GM23248 (cell line): ENCODE measurements at regions not wholly inside any gene's neighbourhood (a gene's known extent, or its start where the extent isn't known, plus 50 kb on each side); places are given as distances from the start of the nearest gene placed in this dataset.
A peak's percentile ranks its signal among the peaks of the same experiment; 100 is the strongest.

Experiments used
- DNase-seq: peaks from one replicate; pipeline ENCODE4 v3.0.0-alpha.2; 2015
- H2AFZ ChIP-seq: fragments of 200-600 bp; sonication (generic); 2 replicates; pipeline ENCODE4 v1.6.1; 2016; ENCODE audit warnings: antibody characterized with exemption
- H3F3A ChIP-seq: fragments of 200-600 bp; sonication (generic); 2 replicates; pipeline ENCODE4 v1.6.1; 2016; ENCODE audit warnings: mild to moderate bottlenecking, antibody characterized with exemption, mixed run types; ENCODE audit not compliant: insufficient read depth
- H3K27ac ChIP-seq: fragments of 200-600 bp; sonication (generic); 2 replicates; pipeline ENCODE4 v1.5.1; 2016; ENCODE audit warnings: mild to moderate bottlenecking
- H3K27me3 ChIP-seq: fragments of 200-600 bp; sonication (generic); replicated peaks from 2 replicates; pipeline ENCODE4 v1.6.1; 2016; ENCODE audit warnings: mild to moderate bottlenecking; ENCODE audit not compliant: insufficient read depth
- H3K36me3 ChIP-seq: fragments of 200-600 bp; sonication (generic); 2 replicates; pipeline ENCODE4 v1.6.1; 2016; ENCODE audit warnings: low read depth, mild to moderate bottlenecking
- H3K4me1 ChIP-seq: fragments of 200-600 bp; sonication (generic); 2 replicates; pipeline ENCODE4 v1.6.1; 2016; ENCODE audit warnings: mild to moderate bottlenecking; ENCODE audit not compliant: insufficient read depth
- H3K4me2 ChIP-seq: fragments of 200-600 bp; sonication (generic); one replicate; pipeline ENCODE4 v1.6.1; 2016; ENCODE audit warnings: mild to moderate bottlenecking; ENCODE audit not compliant: unreplicated experiment
- H3K4me3 ChIP-seq: fragments of 200-600 bp; sonication (generic); 2 replicates; pipeline ENCODE4 v1.5.1; 2016; ENCODE audit warnings: mild to moderate bottlenecking
- H3K79me2 ChIP-seq: fragments of 200-600 bp; sonication (generic); 2 replicates; pipeline ENCODE4 v1.6.1; 2016; ENCODE audit warnings: mild to moderate bottlenecking; ENCODE audit not compliant: insufficient read depth
- H3K9ac ChIP-seq: fragments of 200-600 bp; sonication (generic); 2 replicates; pipeline ENCODE4 v1.6.1; 2016; ENCODE audit warnings: mild to moderate bottlenecking
- H3K9me2 ChIP-seq: fragments of 200-600 bp; sonication (generic); 2 replicates; pipeline ENCODE4 v1.6.1; 2016; ENCODE audit warnings: mixed run types, mild to moderate bottlenecking, moderate library complexity; ENCODE audit not compliant: insufficient read depth
- H3K9me3 ChIP-seq: fragments of 200-600 bp; sonication (generic); one replicate; pipeline ENCODE4 v1.6.1; 2017; ENCODE audit warnings: low read depth
- H4K20me1 ChIP-seq: fragments of 200-600 bp; sonication (generic); 2 replicates; pipeline ENCODE4 v1.6.0; 2016; ENCODE audit not compliant: insufficient read depth
- EZH2 ChIP-seq: fragments of 200-600 bp; sonication (generic); IDR thresholded peaks from 2 replicates; pipeline ENCODE4 v1.6.1; 2018; ENCODE audit warnings: antibody characterized with exemption, mild to moderate bottlenecking; ENCODE audit not compliant: insufficient read depth, poor library complexity, severe bottlenecking
- EZH2phosphoT487 ChIP-seq: fragments of 200-600 bp; sonication (generic); IDR thresholded peaks from 2 replicates; pipeline ENCODE4 v1.6.1; 2018; ENCODE audit warnings: antibody characterized with exemption, moderate library complexity, mild to moderate bottlenecking, low read depth; ENCODE audit not compliant: insufficient read depth
- WGBS, 2 experiments: methylation state at CpG; one replicate each; pipeline ENCODE4 v1.1.6; 2015 to 2017; ENCODE audit warnings: low lambda C conversion rate in 2 of 2, low coverage in 1 of 2; ENCODE audit errors: missing lambda C conversion rate in 2 of 2; 5-methylcytosine and 5-hydroxymethylcytosine counted together
- in situ Hi-C: fragments of 300-500 bp; cut with MboI; formaldehyde crosslinking; loops from 2 replicates; pipeline ENCODE4 v1.15.0; 2020

DNA sequence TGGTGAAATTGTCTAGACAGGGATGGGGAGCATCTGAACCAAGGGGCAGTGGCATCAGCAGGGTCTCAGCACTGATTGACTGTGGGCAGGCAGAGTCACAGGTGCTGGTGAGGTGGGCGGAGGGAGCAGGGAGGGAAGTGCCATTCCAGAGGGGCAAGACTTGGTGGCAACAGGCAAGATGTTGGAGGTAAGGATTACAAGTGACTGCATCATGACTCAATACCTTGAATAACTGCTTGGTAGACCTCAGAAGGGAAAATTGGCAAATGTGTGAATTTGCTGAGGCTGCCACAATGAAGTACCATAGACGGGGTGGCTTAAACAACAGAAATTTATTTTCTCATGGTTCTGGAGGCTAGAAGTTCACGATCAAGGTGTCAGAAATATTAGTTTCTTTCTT, 419.1 kb downstream of the HS3ST3B1 start:
- Histone ChIP-seq H3K4me3 (no peak overlapping the region), H3K27ac (no peak overlapping the region), H4K20me1 (no peaks in the 10 kb centered on the region), H3K36me3 (no peaks in the 10 kb centered on the region), H3K79me2 (no peaks in the 10 kb centered on the region), H3K27me3 (no peaks in the 10 kb centered on the region), H3K9me2 (no peaks in the 10 kb centered on the region), H3K4me1 (no peaks in the 10 kb centered on the region), H3F3A (no peaks in the 10 kb centered on the region), H3K9me3 (no peaks in the 10 kb centered on the region), H3K9ac (no peak overlapping the region), H2AFZ (no peak overlapping the region), H3K4me2 (no peak overlapping the region)
- in situ Hi-C loops: no loop called here
- 53 to 61% methylated on average over 3 of the region's 3 CpGs for WGBS, 2 experiments
- TF ChIP-seq EZH2 (no peak), EZH2phosphoT487 (no peak)
- no peak for DNase-seq

DNA sequence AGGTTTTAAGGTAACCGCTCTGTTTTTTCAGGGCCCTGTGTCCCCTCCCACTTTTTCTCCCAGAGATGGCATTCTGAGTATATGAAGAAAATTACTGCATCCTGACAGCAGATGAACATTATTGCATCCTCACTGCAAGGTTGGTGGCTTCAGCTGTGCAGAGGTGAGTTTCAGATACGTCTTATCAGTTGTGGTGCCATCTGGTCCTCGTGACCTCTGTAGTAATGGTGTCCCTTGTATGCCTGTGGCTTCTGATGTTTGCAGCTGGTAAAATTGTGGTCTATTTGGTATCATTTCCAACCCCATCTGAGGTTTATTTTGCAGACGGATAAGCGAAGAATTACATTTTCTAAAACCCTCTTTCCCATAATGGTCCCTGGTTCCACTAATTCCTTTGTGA, 417.0 kb downstream of the HS3ST3B1 start:
- Histone ChIP-seq H3K9me2 (no peaks in the 10 kb centered on the region), H3K27me3 (no peaks in the 10 kb centered on the region), H4K20me1 (no peaks in the 10 kb centered on the region), H3K4me1 (peaks cover 2% of the 10 kb centered on the region; the same call in 1 of the 2 replicates), H3K9me3 (no peaks in the 10 kb centered on the region), H3K4me2 (no peak overlapping the region), H3K4me3 (no peak overlapping the region), H3F3A (no peaks in the 10 kb centered on the region), H3K9ac (no peak overlapping the region), H3K27ac (no peak overlapping the region), H3K79me2 (no peaks in the 10 kb centered on the region), H3K36me3 (no peaks in the 10 kb centered on the region), H2AFZ (no peak overlapping the region)
- TF ChIP-seq EZH2 (no peak), EZH2phosphoT487 (no peak)
- DNase-seq: no peak
- in situ Hi-C loops: no loop called here
- WGBS, 2 experiments: 45 to 47% methylated on average over 5 of the region's 5 CpGs

DNA sequence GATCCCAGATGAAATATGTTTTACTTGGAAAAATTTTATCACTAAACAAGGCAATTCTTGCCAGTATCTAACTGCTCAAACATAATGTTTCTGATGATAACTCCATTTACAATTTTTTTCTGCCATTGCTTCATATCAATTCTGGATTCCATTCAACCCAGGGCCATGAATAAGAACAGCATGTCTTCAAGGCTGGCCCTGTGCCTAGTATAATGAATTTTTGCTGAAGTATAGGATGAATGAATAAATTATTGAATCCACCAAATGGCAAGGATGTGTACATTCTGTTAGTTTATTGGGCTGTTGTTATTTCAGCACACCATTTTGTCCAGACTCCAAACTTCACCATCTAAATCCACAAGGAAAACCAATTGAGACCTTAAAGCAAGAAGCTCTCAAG, 414.7 kb downstream of the HS3ST3B1 start:
- TF ChIP-seq EZH2phosphoT487 (no peak), EZH2 (no peak)
- H4K20me1 ChIP-seq: no peaks in the 10 kb centered on the region
- DNase-seq: no peak
- H3K9me3 ChIP-seq: no peaks in the 10 kb centered on the region
- H3K9ac ChIP-seq: no peak overlapping the region
- in situ Hi-C loops: no loop called here
- H3K36me3 ChIP-seq: no peaks in the 10 kb centered on the region
- H3K79me2 ChIP-seq: no peaks in the 10 kb centered on the region
- no peak overlapping the region for H3K4me3 ChIP-seq
- no peaks in the 10 kb centered on the region for H3K27me3 ChIP-seq
- H3K27ac ChIP-seq: no peak overlapping the region
- no peaks in the 10 kb centered on the region for H3F3A ChIP-seq
- H3K4me1 ChIP-seq: peaks cover 8% of the 10 kb centered on the region; the same call in 1 of the 2 replicates
- peaks cover 4% of the 10 kb centered on the region; the same call in 1 of the 2 replicates for H3K9me2 ChIP-seq
- no peak overlapping the region for H2AFZ ChIP-seq
- no peak overlapping the region for H3K4me2 ChIP-seq

DNA sequence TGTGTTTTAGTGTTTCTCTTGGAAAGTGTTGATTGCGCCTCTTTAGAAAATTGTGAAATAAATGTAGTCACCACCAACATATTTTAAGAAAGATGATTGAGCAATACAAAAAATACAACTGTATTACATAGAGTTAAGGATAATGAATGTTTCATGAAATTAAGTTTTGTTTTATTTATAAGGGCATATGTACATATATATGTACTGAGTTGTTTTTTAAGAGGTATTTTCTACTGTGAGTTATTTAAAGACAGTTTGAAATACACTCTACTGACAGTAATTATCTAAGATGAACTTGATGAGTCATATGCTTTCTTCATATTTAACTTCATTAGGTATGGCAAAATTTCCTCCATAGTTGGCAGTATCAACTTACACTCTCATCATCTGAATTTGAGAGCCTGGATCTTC, 411.7 kb downstream of the HS3ST3B1 start:
- TF ChIP-seq EZH2 (no peak), EZH2phosphoT487 (no peak)
- no peaks in the 10 kb centered on the region for H3K79me2 ChIP-seq
- H3K27ac ChIP-seq: no peak overlapping the region
- H3K4me2 ChIP-seq: no peak overlapping the region
- peak; percentile 32 for DNase-seq
- H3K4me3 ChIP-seq: no peak overlapping the region
- no peaks in the 10 kb centered on the region for H3K9me3 ChIP-seq
- no peak overlapping the region for H2AFZ ChIP-seq
- 75 to 90% methylated on average over 1 of the region's 1 CpG for WGBS, 2 experiments
- in situ Hi-C loops: no loop called here
- H3K4me1 ChIP-seq: peaks cover 8% of the 10 kb centered on the region; the same call in 1 of the 2 replicates
- peaks cover 4% of the 10 kb centered on the region; the same call in 1 of the 2 replicates for H3K9me2 ChIP-seq
- no peak overlapping the region for H3K9ac ChIP-seq
- H4K20me1 ChIP-seq: no peaks in the 10 kb centered on the region
- H3F3A ChIP-seq: no peaks in the 10 kb centered on the region
- no peaks in the 10 kb centered on the region for H3K36me3 ChIP-seq
- no peaks in the 10 kb centered on the region for H3K27me3 ChIP-seq

DNA sequence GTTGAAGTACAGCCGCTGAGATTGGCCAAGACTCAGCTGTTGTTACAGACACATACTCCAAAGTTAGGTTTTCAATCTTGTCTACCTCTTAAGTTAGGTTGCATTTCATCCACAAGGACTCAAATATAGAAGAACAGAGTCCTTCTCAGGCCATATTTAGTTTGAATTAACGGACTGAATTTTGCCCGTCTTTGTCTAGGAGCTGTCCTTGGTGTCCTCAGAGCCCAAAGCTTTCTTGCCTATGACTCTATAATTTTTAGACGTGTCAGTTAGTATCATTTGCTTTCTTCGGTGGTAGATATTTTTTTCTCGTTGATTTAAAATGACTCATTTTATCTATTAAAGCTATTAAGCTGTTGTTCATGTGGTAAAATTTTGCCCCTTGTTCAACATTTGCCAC, 403.2 kb downstream of the HS3ST3B1 start:
- no peaks in the 10 kb centered on the region for H3K4me1 ChIP-seq
- no peaks in the 10 kb centered on the region for H3K79me2 ChIP-seq
- no peaks in the 10 kb centered on the region for H3F3A ChIP-seq
- H4K20me1 ChIP-seq: no peaks in the 10 kb centered on the region
- no peak overlapping the region for H2AFZ ChIP-seq
- no peak overlapping the region for H3K4me3 ChIP-seq
- no peaks in the 10 kb centered on the region for H3K9me2 ChIP-seq
- H3K9ac ChIP-seq: no peak overlapping the region
- H3K27ac ChIP-seq: no peak overlapping the region
- in situ Hi-C loops: no loop called here
- TF ChIP-seq EZH2phosphoT487 (no peak), EZH2 (no peak)
- WGBS, 2 experiments: 70 to 71% methylated on average over 6 of the region's 6 CpGs
- H3K36me3 ChIP-seq: no peaks in the 10 kb centered on the region
- no peak for DNase-seq
- H3K4me2 ChIP-seq: no peak overlapping the region
- H3K9me3 ChIP-seq: no peaks in the 10 kb centered on the region
- H3K27me3 ChIP-seq: no peaks in the 10 kb centered on the region
